Heart right ventricle (tissue), 16 donors: ENCODE measurements at regions not wholly inside any gene's neighbourhood (a gene's known extent, or its start where the extent isn't known, plus 50 kb on each side); places are given as distances from the start of the nearest gene placed in this dataset.
A peak's percentile ranks its signal among the peaks of the same experiment; 100 is the strongest.
"Not testable (repeated sequence)": the region's sequence is repeated elsewhere in the genome, so short reads cannot be mapped to it uniquely, and the experiment has no call there.

Experiments used
- ATAC-seq, 8 donors: fragments of 200-7000 bp; cut with Tn5 transposase; one replicate each; pipeline ENCODE4 v1.9.1; 2020; ENCODE audit warnings: mild to moderate bottlenecking in 8 of 8, moderate library complexity in 8 of 8, moderate number of reproducible peaks in 1 of 8
- DNase-seq, 2 donors: peaks; one replicate each; pipeline ENCODE4 v3.0.0-alpha.2; 2020
- H3K27ac ChIP-seq, 10 donors: fragments of 200-600 bp; sonication (generic) in 2 of 10; one replicate each; pipeline versions ENCODE4 v1.5.0 to v1.8.0; 2020 to 2022; ENCODE audit warnings: mild to moderate bottlenecking in 3 of 10
- H3K27me3 ChIP-seq, 7 donors: fragments of 200-600 bp; one replicate each; pipeline ENCODE4 v1.8.0; 2021 to 2022; ENCODE audit warnings: mild to moderate bottlenecking in 2 of 7
- H3K36me3 ChIP-seq, 9 donors: fragments of 200-600 bp; sonication (generic) in 1 of 9; one replicate each; pipeline versions ENCODE4 v1.5.0 to v1.8.0; 2020 to 2022; ENCODE audit warnings: mild to moderate bottlenecking in 2 of 9
- H3K4me1 ChIP-seq, 9 donors: fragments of 200-600 bp; sonication (generic) in 1 of 9; one replicate each; pipeline versions ENCODE4 v1.5.0 to v1.8.0; 2020 to 2022; ENCODE audit warnings: mild to moderate bottlenecking in 4 of 9
- H3K4me3 ChIP-seq, 10 donors: fragments of 200-600 bp; sonication (generic) in 2 of 10; one replicate each; pipeline versions ENCODE4 v1.5.0 to v1.8.0; 2020 to 2022; ENCODE audit warnings: mild to moderate bottlenecking in 7 of 10, moderate library complexity in 2 of 10
- H3K9me3 ChIP-seq, 11 donors: fragments of 200-600 bp in 10 of 11; sonication (generic) in 2 of 11; one replicate each; pipeline versions ENCODE4 v1.5.0 to v1.8.0; 2013 to 2022; ENCODE audit warnings: mild to moderate bottlenecking in 2 of 11, control low read depth in 1 of 11, moderate library complexity in 1 of 11
- WGBS, 2 donors: extraction: QIAGEN DNeasy Blood & Tissue Kit; methylation state at CpG; one replicate each; pipeline ENCODE4 v1.1.7; 2013; ENCODE audit warnings: inconsistent platforms in 1 of 2; 5-methylcytosine and 5-hydroxymethylcytosine counted together
- intact Hi-C, 10 donors: fragments of 100-400 bp; cut with DNase I; formaldehyde crosslinking; loops; one replicate each; pipeline versions ENCODE4 v1.11.1 to v1.14.2; 2022
- TF ChIP-seq, protein P1 (sequence below), 9 donors: fragments of 200-600 bp; sonication (generic) in 2 of 9; IDR thresholded peaks; one replicate each; pipeline versions ENCODE4 v1.5.0 to v1.8.0; 2021 to 2022; ENCODE audit warnings: antibody characterized with exemption in 9 of 9, mild to moderate bottlenecking in 5 of 9, moderate library complexity in 1 of 9
- donor health status: Arrhythmogenic right ventricular cardiomyopathy.
- donor health status: ischemic (EF 13 %, LVEDD 7.1; RV severe dilation, severe dysfunction).
- donor health status: healthy with polysubstance abuse.
- donor health status: DM: no; HTN: yes; CAD: no.
- donor health status: DM: no; HTN: no; CAD: no.
- donor health status: ischemic (EF 25% LVEDD 6.9; RV normal size, moderate dysfunction).
- donor health status: ischemic (EF 25% LVEDD 5.7; RV mildly dilated, moderate dysfunction).
- donor health status: healthy.
- donor health status: DM: yes; HTN: yes; CAD: no.
- donor health status: Ischemic cardiomyopathy.
- donor health status: ischemic (EF 35%, LVEDD 5.7; RV mildly dilated, moderate dysfunction).
- donor health status: nonischemic (EF 11% LVEDD 7.7; RV severe dilation, severe dysfunction).
- donor health status: DM: yes; HTN: yes; CAD: no.
- donor health status: PGD.
- donor health status: ischemic (EF 29% LVEDD 5.4; RV normal size, mild dysfunction).
- donor health status: nonischemic (EF 23%, LVEDD 6.1; RV moderate dilation, normal function).

DNA sequence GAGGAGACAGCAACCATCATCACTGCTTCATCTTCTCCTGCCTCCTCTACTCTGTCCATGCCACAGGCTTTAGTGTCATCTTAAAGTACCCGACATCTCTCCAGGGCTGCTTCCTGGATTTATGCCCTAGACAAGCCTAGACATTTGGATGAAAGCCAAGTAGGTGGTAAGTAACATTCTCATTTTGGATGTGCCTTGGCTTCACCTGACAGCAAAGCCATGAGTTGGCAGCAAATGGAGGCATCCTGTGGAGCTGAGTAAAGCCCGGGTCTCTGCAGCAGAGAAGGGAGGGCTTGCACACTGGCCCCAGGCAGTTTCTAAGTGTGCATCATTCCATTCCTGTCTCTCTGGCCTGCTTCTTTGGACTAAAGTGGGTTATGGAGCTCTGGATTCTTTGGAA, 299.1 kb downstream of the DMAC1 start:
- DNase-seq (no peak), ATAC-seq (no peak)
- Histone ChIP-seq H3K27ac (no peak overlapping the region), H3K36me3 (no peaks in the 10 kb centered on the region), H3K4me3 (no peak overlapping the region), H3K4me1 (no peaks in the 10 kb centered on the region), H3K9me3 (peaks cover 0 to 5% (median 0%) of the 10 kb centered on the region in 11 donors), H3K27me3 (no peaks in the 10 kb centered on the region)
- 48 to 59% methylated on average over 2 of the region's 2 CpGs for WGBS, 2 donors
- intact Hi-C loops, result no loop called here
- TF ChIP-seq, protein P1, sequence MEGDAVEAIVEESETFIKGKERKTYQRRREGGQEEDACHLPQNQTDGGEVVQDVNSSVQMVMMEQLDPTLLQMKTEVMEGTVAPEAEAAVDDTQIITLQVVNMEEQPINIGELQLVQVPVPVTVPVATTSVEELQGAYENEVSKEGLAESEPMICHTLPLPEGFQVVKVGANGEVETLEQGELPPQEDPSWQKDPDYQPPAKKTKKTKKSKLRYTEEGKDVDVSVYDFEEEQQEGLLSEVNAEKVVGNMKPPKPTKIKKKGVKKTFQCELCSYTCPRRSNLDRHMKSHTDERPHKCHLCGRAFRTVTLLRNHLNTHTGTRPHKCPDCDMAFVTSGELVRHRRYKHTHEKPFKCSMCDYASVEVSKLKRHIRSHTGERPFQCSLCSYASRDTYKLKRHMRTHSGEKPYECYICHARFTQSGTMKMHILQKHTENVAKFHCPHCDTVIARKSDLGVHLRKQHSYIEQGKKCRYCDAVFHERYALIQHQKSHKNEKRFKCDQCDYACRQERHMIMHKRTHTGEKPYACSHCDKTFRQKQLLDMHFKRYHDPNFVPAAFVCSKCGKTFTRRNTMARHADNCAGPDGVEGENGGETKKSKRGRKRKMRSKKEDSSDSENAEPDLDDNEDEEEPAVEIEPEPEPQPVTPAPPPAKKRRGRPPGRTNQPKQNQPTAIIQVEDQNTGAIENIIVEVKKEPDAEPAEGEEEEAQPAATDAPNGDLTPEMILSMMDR (IDR thresholded peaks at IDR 0.05), result no peak

DNA sequence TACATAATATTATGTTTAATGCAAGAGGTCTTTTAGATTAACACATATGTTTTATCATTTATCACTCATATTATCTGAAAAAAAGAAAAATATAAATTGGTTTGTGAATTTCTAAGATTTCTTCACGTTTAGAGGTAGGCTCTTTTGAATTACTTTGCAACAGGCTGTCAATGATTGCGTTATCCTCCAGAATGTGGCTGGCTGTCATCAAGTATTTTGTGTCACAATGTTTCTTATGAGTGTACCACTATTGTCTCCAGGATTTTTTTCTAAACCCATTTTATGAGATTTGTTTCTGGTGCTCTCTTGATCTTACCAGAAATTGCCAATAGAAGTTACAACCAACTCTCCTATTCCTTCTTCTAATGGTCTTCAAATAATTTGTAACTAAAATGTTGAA, 307.9 kb downstream of the DMAC1 start:
- 76 to 78% methylated on average over 2 of the region's 2 CpGs for WGBS, 2 donors
- TF ChIP-seq, protein P1 (IDR thresholded peaks at IDR 0.05), result no peak
- H3K9me3 ChIP-seq, result no peaks in the 10 kb centered on the region
- no peak overlapping the region for H3K4me3 ChIP-seq
- no peaks in the 10 kb centered on the region for H3K36me3 ChIP-seq
- peaks cover 0 to 6% (median 0%) of the 10 kb centered on the region in 9 donors for H3K4me1 ChIP-seq
- ATAC-seq (no peak), DNase-seq (no peak)
- H3K27me3 ChIP-seq, result no peaks in the 10 kb centered on the region
- H3K27ac ChIP-seq, result no peak overlapping the region
- intact Hi-C loops, result no loop called here

DNA sequence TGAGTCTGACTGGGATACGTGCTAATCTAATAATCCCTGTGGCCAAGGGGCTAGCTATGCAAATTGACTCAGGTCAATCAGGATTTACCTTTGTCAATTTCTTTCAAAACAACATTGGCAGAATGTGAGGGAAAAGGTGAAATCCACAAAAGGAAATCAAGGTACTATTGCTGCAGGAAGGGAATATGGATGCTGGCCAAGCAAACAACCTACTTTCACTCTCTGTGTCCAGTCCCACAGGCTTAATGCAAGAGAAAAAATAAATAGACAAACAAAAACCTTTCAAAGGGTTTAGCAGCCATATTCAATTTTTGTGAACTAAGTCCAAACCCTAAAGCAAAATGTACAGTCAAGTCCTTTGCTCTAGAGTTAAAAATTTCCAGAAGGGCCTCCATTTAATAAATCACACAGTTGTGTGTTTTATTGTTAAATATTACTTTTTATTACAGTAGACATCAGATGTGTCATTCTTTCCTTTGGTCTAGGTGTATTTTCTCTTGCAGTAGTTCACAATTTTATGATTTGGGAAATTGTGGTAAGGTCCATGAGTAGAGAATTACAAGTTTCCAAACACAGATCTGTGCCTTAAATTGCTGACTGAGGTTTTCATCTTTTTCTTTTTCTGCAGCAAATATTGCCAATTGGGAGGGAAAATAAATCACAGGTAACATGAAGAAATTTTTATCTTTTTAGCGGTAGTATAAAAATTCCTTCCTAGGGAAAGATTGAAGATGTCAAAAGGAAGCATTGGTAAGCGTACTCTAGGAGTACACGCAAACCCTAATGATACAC, 309.1 kb downstream of the DMAC1 start:
- Histone ChIP-seq H3K4me3 (no peak overlapping the region), H3K27ac (no peak overlapping the region), H3K4me1 (peaks cover 0 to 6% (median 0%) of the 10 kb centered on the region in 9 donors), H3K27me3 (no peaks in the 10 kb centered on the region), H3K36me3 (no peaks in the 10 kb centered on the region), H3K9me3 (no peaks in the 10 kb centered on the region)
- 96% methylated on average over 4 of the region's 4 CpGs for WGBS, 2 donors
- TF ChIP-seq, protein P1 (IDR thresholded peaks at IDR 0.05), result no peak
- DNase-seq (no peak), ATAC-seq (no peak)
- intact Hi-C loops, result no loop called here

DNA sequence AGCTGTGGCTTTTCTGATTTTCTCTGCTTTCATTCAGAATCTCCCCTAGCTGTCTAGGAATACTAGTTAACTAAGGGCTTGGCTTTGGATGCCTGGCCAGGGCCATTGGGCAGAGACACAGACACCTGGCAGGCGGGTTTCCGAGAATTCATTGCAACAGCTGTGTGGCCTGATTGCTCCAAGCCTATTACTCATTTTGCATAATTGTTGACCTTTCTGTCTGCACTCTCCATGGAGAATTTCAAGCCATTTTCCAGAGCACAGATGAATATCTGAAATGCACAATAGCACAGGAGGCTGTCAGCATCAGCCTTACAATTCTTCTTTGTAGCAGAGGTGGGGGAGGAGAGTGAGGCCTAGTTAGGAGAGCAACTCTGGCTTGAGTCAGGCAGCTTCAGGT, 310.5 kb downstream of the DMAC1 start:
- no peaks in the 10 kb centered on the region for H3K9me3 ChIP-seq
- intact Hi-C loops, result no loop called here
- WGBS, 2 donors, result 75% methylated on average over 2 of the region's 2 CpGs
- no peaks in the 10 kb centered on the region for H3K27me3 ChIP-seq
- TF ChIP-seq, protein P1 (IDR thresholded peaks at IDR 0.05), result no peak
- H3K4me3 ChIP-seq, result no peak overlapping the region
- ATAC-seq, result peak; percentile 17 to 88 (median 77)
- H3K36me3 ChIP-seq, result no peaks in the 10 kb centered on the region
- peaks cover 0 to 6% (median 0%) of the 10 kb centered on the region in 9 donors for H3K4me1 ChIP-seq
- no peak overlapping the region for H3K27ac ChIP-seq
- DNase-seq, result peak; percentile 21 to 43

DNA sequence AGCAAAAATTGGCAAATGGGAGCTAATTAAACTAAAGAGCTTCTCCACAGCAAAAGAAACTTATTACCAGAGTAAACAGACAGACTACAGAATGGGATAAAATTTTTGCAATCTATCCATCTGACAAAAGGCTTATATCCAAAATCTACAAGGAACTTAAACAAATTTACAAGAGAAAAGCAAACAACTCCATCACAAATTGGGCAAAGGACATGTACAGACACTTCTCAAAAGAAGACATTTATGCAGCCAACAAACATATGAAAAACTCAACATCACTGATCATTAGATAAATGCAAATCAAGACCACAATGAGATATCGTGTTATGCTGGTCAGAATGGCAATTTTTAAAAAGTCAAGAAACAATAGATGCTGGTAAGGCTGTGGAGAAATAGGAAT, 315.6 kb downstream of the DMAC1 start:
- H3K4me1 ChIP-seq, ATAC-seq, H3K27me3 ChIP-seq, H3K27ac ChIP-seq, H3K4me3 ChIP-seq, H3K36me3 ChIP-seq, DNase-seq, intact Hi-C loops, H3K9me3 ChIP-seq: not testable (repeated sequence)
- 70 to 91% methylated on average over 1 of the region's 1 CpG for WGBS, 2 donors
